DMS53 treated with DMSO at 0.1 percent for 48 hours (cell line): ENCODE measurements at regions not wholly inside any gene's neighbourhood (a gene's known extent, or its start where the extent isn't known, plus 50 kb on each side); places are given as distances from the start of the nearest gene placed in this dataset.

Source experiments
- DNase-seq: peaks from one replicate; lab custom pipeline; 2025; ENCODE audit not compliant: unreplicated experiment; lab: John Stamatoyannopoulos, UW

GRCh38 chr4:65737672-65738071 lies 67.4 kb upstream of the EPHA5 start:
- no peak for DNase-seq

- DNase-seq: no peak
Observed at GRCh38 chr4:65724973-65725372, 54.7 kb upstream of the EPHA5 start.
